Astrocyte (in vitro differentiated cells and primary cell): ENCODE measurements at regions not wholly inside any gene's neighbourhood (a gene's known extent, or its start where the extent isn't known, plus 50 kb on each side); places are given as distances from the start of the nearest gene placed in this dataset.
"Not testable (repeated sequence)": the region's sequence is repeated elsewhere in the genome, so short reads cannot be mapped to it uniquely, and the experiment has no call there.

ENCODE experiments used
- DNase-seq: peaks from one replicate; pipeline ENCODE4 v3.0.0-alpha.2; 2010; ENCODE audit warnings: low read depth
- FAIRE-seq: peaks from 2 replicates; lab custom pipeline; 2011; peaks lifted over from hg19 to GRCh38; lab: Jason Lieb, UNC
- H2AFZ ChIP-seq: 2 replicates; pipeline ENCODE4 v1.6.0; 2012; ENCODE audit warnings: low read depth, low read length, inconsistent platforms
- H3K27ac ChIP-seq: 2 replicates; pipeline ENCODE4 v1.5.1; 2011; ENCODE audit warnings: low read depth, low read length, inconsistent platforms
- H3K27me3 ChIP-seq: 2 replicates; pipeline ENCODE4 v1.6.0; 2011; ENCODE audit warnings: low read length, inconsistent platforms; ENCODE audit not compliant: insufficient read depth
- H3K36me3 ChIP-seq: 2 replicates; pipeline ENCODE4 v1.5.1; 2011; ENCODE audit warnings: low read length, inconsistent platforms; ENCODE audit not compliant: insufficient read depth
- H3K4me1 ChIP-seq: 2 replicates; pipeline ENCODE4 v1.5.1; 2011; ENCODE audit warnings: low read length, inconsistent platforms; ENCODE audit not compliant: insufficient read depth
- H3K4me2 ChIP-seq: 2 replicates; pipeline ENCODE4 v1.6.0; 2012; ENCODE audit warnings: low read length, inconsistent platforms
- H3K4me3 ChIP-seq: 2 replicates; pipeline ENCODE4 v1.5.1; 2011; ENCODE audit warnings: low read depth, mild to moderate bottlenecking, low read length, inconsistent platforms; ENCODE audit not compliant: insufficient read depth
- H3K79me2 ChIP-seq: 2 replicates; pipeline ENCODE4 v1.6.0; 2012; ENCODE audit warnings: mild to moderate bottlenecking, low read length, inconsistent platforms; ENCODE audit not compliant: insufficient read depth
- H3K9ac ChIP-seq: 2 replicates; pipeline ENCODE4 v1.6.0; 2012; ENCODE audit warnings: mild to moderate bottlenecking, low read length, inconsistent platforms
- H3K9me3 ChIP-seq: 2 replicates; pipeline ENCODE4 v1.5.1; 2012; ENCODE audit warnings: low read depth, mild to moderate bottlenecking, low read length, inconsistent platforms; ENCODE audit not compliant: insufficient read depth
- H4K20me1 ChIP-seq: 2 replicates; pipeline ENCODE4 v1.6.0; 2012; ENCODE audit warnings: low read length, inconsistent platforms; ENCODE audit not compliant: insufficient read depth
- H3K27ac Mint-ChIP-seq: one replicate; pipeline ENCODE4 v1.8.0; 2021; ENCODE audit warnings: mild to moderate bottlenecking, mixed read lengths; ENCODE audit not compliant: unreplicated experiment
- H3K27me3 Mint-ChIP-seq: one replicate; pipeline ENCODE4 v1.8.0; 2021; ENCODE audit warnings: low read depth, mixed read lengths; ENCODE audit not compliant: unreplicated experiment
- H3K36me3 Mint-ChIP-seq: one replicate; pipeline ENCODE4 v1.8.0; 2021; ENCODE audit warnings: low read depth, mixed read lengths; ENCODE audit not compliant: unreplicated experiment
- H3K4me1 Mint-ChIP-seq: one replicate; pipeline ENCODE4 v1.8.0; 2021; ENCODE audit warnings: low read depth, mixed read lengths; ENCODE audit not compliant: unreplicated experiment
- H3K4me3 Mint-ChIP-seq: one replicate; pipeline ENCODE4 v1.8.0; 2021; ENCODE audit warnings: mild to moderate bottlenecking, moderate library complexity, mixed read lengths; ENCODE audit not compliant: unreplicated experiment
- H3K9me3 Mint-ChIP-seq: one replicate; pipeline ENCODE4 v1.8.0; 2021; ENCODE audit warnings: mild to moderate bottlenecking, mixed read lengths; ENCODE audit not compliant: unreplicated experiment
- EZH2 ChIP-seq: IDR thresholded peaks from 2 replicates; pipeline ENCODE4 v1.6.1; 2012; ENCODE audit warnings: mild to moderate bottlenecking, low read length, inconsistent platforms; ENCODE audit not compliant: insufficient read depth
- TF ChIP-seq, protein P1 (sequence below): IDR thresholded peaks from 2 replicates; pipeline ENCODE4 v1.5.1; 2011; ENCODE audit warnings: low read depth, mild to moderate bottlenecking, inconsistent platforms, low read length, moderate library complexity; ENCODE audit not compliant: insufficient read depth

DNA sequence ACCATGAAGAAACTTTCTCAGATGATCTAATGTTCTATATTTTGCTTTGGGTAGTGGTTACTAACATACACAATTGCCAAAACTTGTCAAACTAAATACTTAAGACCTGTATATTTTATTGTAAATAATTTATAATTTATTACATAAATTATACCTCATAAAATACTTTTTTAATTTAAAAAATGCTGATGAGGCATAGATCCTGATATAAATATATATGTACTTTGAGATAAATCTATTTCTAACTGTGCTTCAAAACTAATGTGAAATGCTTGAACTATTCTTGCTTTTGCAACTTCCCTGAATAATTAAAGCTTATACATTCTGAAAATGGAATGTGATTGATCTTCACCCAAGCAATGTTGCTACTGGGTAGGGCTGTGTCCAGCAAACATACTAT is 568.8 kb downstream of the INSC start:
- no peak for TF ChIP-seq EZH2
- TF ChIP-seq, protein P1, sequence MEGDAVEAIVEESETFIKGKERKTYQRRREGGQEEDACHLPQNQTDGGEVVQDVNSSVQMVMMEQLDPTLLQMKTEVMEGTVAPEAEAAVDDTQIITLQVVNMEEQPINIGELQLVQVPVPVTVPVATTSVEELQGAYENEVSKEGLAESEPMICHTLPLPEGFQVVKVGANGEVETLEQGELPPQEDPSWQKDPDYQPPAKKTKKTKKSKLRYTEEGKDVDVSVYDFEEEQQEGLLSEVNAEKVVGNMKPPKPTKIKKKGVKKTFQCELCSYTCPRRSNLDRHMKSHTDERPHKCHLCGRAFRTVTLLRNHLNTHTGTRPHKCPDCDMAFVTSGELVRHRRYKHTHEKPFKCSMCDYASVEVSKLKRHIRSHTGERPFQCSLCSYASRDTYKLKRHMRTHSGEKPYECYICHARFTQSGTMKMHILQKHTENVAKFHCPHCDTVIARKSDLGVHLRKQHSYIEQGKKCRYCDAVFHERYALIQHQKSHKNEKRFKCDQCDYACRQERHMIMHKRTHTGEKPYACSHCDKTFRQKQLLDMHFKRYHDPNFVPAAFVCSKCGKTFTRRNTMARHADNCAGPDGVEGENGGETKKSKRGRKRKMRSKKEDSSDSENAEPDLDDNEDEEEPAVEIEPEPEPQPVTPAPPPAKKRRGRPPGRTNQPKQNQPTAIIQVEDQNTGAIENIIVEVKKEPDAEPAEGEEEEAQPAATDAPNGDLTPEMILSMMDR: no peak
- Mint-ChIP-seq H3K27ac (no peak overlapping the region), H3K4me3 (no peak overlapping the region)

DNA sequence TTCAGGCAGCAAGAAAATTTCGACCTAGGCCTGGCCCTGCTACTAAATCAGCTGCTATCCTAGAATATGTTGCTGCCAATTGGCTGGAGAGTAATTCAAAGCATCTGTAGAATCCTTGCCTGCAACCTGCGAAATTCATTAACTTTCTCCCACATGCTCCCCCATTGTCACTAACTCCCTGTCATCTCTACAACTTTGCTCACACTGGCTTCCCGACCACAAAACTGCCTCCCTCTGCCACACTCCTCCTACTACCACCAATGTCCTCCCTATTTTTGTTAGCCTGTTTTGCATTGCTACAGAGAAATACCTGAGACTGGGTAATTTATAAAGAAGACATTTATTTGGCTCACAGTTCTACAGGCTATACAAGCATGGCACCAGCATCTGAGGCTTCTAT is 570.6 kb downstream of the INSC start:
- Mint-ChIP-seq H3K4me3 (no peak overlapping the region), H3K27me3 (no peaks in the 10 kb centered on the region), H3K27ac (no peak overlapping the region), H3K9me3 (peaks cover 10% of the 10 kb centered on the region), H3K36me3 (no peaks in the 10 kb centered on the region), H3K4me1 (peaks cover 9% of the 10 kb centered on the region)
- Histone ChIP-seq H2AFZ (no peak overlapping the region), H3K27me3 (no peaks in the 10 kb centered on the region), H3K36me3 (no peaks in the 10 kb centered on the region), H3K9ac (no peak overlapping the region), H4K20me1 (no peaks in the 10 kb centered on the region), H3K4me2 (no peak overlapping the region), H3K4me1 (peaks cover 11% of the 10 kb centered on the region), H3K4me3 (no peak overlapping the region), H3K27ac (no peak overlapping the region), H3K9me3 (no peaks in the 10 kb centered on the region), H3K79me2 (no peaks in the 10 kb centered on the region)
- DNase-seq (no peak), FAIRE-seq (no peak)
- TF ChIP-seq, protein P1: no peak
- no peak for TF ChIP-seq EZH2

More for the DNA sequence above, 568.8 kb downstream of the INSC start:
- no peaks in the 10 kb centered on the region for H3K9me3 ChIP-seq
- H3K4me3 ChIP-seq: no peak overlapping the region
- no peak for DNase-seq
- no peaks in the 10 kb centered on the region for H3K79me2 ChIP-seq
- H3K36me3 ChIP-seq: no peaks in the 10 kb centered on the region
- H2AFZ ChIP-seq: no peak overlapping the region
- Mint-ChIP-seq H3K4me1 (peaks cover 8% of the 10 kb centered on the region), H3K27me3 (no peaks in the 10 kb centered on the region), H3K36me3 (no peaks in the 10 kb centered on the region), H3K9me3 (peaks cover 5% of the 10 kb centered on the region)
- no peak overlapping the region for H3K9ac ChIP-seq
- H4K20me1 ChIP-seq: no peaks in the 10 kb centered on the region
- no peak overlapping the region for H3K4me2 ChIP-seq
- no peak overlapping the region for H3K27ac ChIP-seq
- no peak for FAIRE-seq
- H3K4me1 ChIP-seq: peaks cover 9% of the 10 kb centered on the region
- H3K27me3 ChIP-seq: no peaks in the 10 kb centered on the region

DNA sequence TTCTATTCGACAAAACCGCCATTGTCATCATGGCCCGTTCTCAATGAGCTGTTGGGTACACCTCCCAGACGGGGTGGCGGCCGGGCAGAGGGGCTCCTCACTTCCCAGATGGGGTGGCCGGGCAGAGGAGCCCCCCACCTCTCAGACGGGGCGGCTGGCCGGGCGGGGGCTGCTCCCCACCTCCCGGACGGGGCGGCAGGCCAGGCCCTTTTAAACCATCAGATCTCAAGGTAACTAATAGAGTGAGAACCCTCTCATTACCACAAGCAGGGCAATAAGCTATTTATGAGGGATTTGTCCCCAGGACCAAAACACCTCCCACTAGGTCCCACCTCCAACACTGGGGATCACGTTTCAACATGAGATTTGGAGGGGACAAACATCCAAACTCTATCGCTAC is 571.5 kb downstream of the INSC start:
- H3K27ac Mint-ChIP-seq, H3K27me3 Mint-ChIP-seq, H3K36me3 ChIP-seq, FAIRE-seq, H3K79me2 ChIP-seq, H3K27ac ChIP-seq, H3K4me1 Mint-ChIP-seq, H4K20me1 ChIP-seq, DNase-seq, H3K9ac ChIP-seq, H3K36me3 Mint-ChIP-seq, H3K9me3 ChIP-seq, H3K4me3 ChIP-seq, H3K27me3 ChIP-seq, H3K4me3 Mint-ChIP-seq, H2AFZ ChIP-seq, H3K4me2 ChIP-seq: not testable (repeated sequence)
- H3K9me3 Mint-ChIP-seq: peaks cover 10% of the 10 kb centered on the region
- H3K4me1 ChIP-seq: peaks cover 11% of the 10 kb centered on the region
